Ishikawa (cell line): ENCODE measurements at regions not wholly inside any gene's neighbourhood (a gene's known extent, or its start where the extent isn't known, plus 50 kb on each side); places are given as distances from the start of the nearest gene placed in this dataset.

Experiments
- CEBPB ChIP-seq: IDR thresholded peaks from 2 replicates; pipeline ENCODE4 v1.6.1; 2012
- CREB1 ChIP-seq: IDR thresholded peaks from 2 replicates; pipeline ENCODE4 v1.6.1; 2012; ENCODE audit warnings: low read depth
- EGR1 ChIP-seq: IDR thresholded peaks from 2 replicates; pipeline ENCODE4 v1.6.1; 2012
- EP300 ChIP-seq: IDR thresholded peaks from 2 replicates; pipeline ENCODE4 v1.6.1; 2012; ENCODE audit warnings: borderline replicate concordance
- FOXM1 ChIP-seq: IDR thresholded peaks from 2 replicates; pipeline ENCODE4 v1.6.1; 2012; ENCODE audit warnings: low read depth, borderline replicate concordance
- MAX ChIP-seq: IDR thresholded peaks from 2 replicates; pipeline ENCODE4 v1.6.1; 2012
- NFIC ChIP-seq: IDR thresholded peaks from 2 replicates; pipeline ENCODE4 v1.6.1; 2012
- RAD21 ChIP-seq: IDR thresholded peaks from 2 replicates; pipeline ENCODE4 v1.6.1; 2012; ENCODE audit warnings: low read depth
- REST ChIP-seq: IDR thresholded peaks from 2 replicates; pipeline ENCODE4 v1.6.1; 2012; ENCODE audit warnings: low read depth, mild to moderate bottlenecking
- TAF1 ChIP-seq: IDR thresholded peaks from 2 replicates; pipeline ENCODE4 v1.6.1; 2012; ENCODE audit warnings: low read depth, mild to moderate bottlenecking
- TCF12 ChIP-seq: IDR thresholded peaks from 2 replicates; pipeline ENCODE4 v1.6.1; 2012; ENCODE audit warnings: low read depth
- TEAD4 ChIP-seq: IDR thresholded peaks from 2 replicates; pipeline ENCODE4 v1.6.1; 2012
- USF1 ChIP-seq: IDR thresholded peaks from 2 replicates; pipeline ENCODE4 v1.6.1; 2012
- YY1 ChIP-seq: IDR thresholded peaks from 2 replicates; pipeline ENCODE4 v1.6.1; 2012; ENCODE audit warnings: low read depth
- ZBTB7A ChIP-seq: IDR thresholded peaks from 2 replicates; pipeline ENCODE4 v1.6.1; 2012; ENCODE audit warnings: low read depth

GRCh38 chr22:48665311-48665995 is 1162.2 kb downstream of the BRD1 start:
- TF ChIP-seq ZBTB7A, result no peak
- TF ChIP-seq EP300, result no peak
- TF ChIP-seq TEAD4, result no peak
- TF ChIP-seq USF1, result no peak
- TF ChIP-seq YY1, result no peak
- no peak for TF ChIP-seq TAF1
- TF ChIP-seq CREB1, result no peak
- no peak for TF ChIP-seq MAX
- TF ChIP-seq REST, result no peak
- TF ChIP-seq TCF12, result no peak
- TF ChIP-seq RAD21, result no peak
- TF ChIP-seq CEBPB, result no peak

GRCh38 chr22:48664586-48664985 is 1163.1 kb downstream of the BRD1 start:
- TF ChIP-seq REST (no peak), USF1 (no peak), ZBTB7A (no peak), TAF1 (no peak), EGR1 (no peak), RAD21 (no peak), TCF12 (no peak), FOXM1 (no peak), TEAD4 (no peak), YY1 (no peak), NFIC (no peak), EP300 (no peak), CREB1 (no peak)

GRCh38 chr22:48663297-48663696 is 1164.4 kb downstream of the BRD1 start:
- TF ChIP-seq MAX (no peak), YY1 (no peak), RAD21 (peak; percentile 20)

GRCh38 chr22:48662476-48663135 is 1165.1 kb downstream of the BRD1 start:
- TF ChIP-seq RAD21 (no peak), ZBTB7A (no peak)

GRCh38 chr22:48661984-48662383 is 1165.7 kb downstream of the BRD1 start:
- TF ChIP-seq REST, result no peak
- TF ChIP-seq TCF12, result no peak
- TF ChIP-seq TEAD4, result no peak
- no peak for TF ChIP-seq USF1
- no peak for TF ChIP-seq EGR1
- no peak for TF ChIP-seq CEBPB
- TF ChIP-seq MAX, result no peak
- no peak for TF ChIP-seq YY1
- no peak for TF ChIP-seq RAD21
- TF ChIP-seq TAF1, result no peak
- TF ChIP-seq FOXM1, result no peak
- TF ChIP-seq ZBTB7A, result no peak
- TF ChIP-seq CREB1, result no peak
